Immature natural killer cell (primary cell): ENCODE measurements at regions not wholly inside any gene's neighbourhood (a gene's known extent, or its start where the extent isn't known, plus 50 kb on each side); places are given as distances from the start of the nearest gene placed in this dataset.
"Not testable (repeated sequence)": the region's sequence is repeated elsewhere in the genome, so short reads cannot be mapped to it uniquely, and the experiment has no call there.

ENCODE experiments used
- DNase-seq, 3 donors: peaks; one replicate each; pipeline ENCODE4 v3.0.0; 2022; ENCODE audit warnings: mixed read lengths in 1 of 3
- H3K27ac Mint-ChIP-seq, 6 donors: one replicate each; pipeline ENCODE4 v1.8.0; 2020; ENCODE audit warnings: mixed read lengths in 6 of 6, mild to moderate bottlenecking in 5 of 6, inconsistent platforms in 4 of 6, moderate library complexity in 3 of 6
- H3K27me3 Mint-ChIP-seq, 3 donors: one replicate each; pipeline ENCODE4 v1.8.0; 2020 to 2021; ENCODE audit warnings: low read depth in 3 of 3, mild to moderate bottlenecking in 3 of 3, mixed read lengths in 3 of 3, moderate library complexity in 3 of 3, inconsistent platforms in 1 of 3
- H3K36me3 Mint-ChIP-seq, 3 donors: one replicate each; pipeline ENCODE4 v1.8.0; 2020; ENCODE audit warnings: mixed read lengths in 3 of 3, inconsistent platforms in 2 of 3, mild to moderate bottlenecking in 2 of 3
- H3K4me1 Mint-ChIP-seq, 2 donors: one replicate each; pipeline ENCODE4 v1.8.0; 2020; ENCODE audit warnings: inconsistent platforms in 2 of 2, mild to moderate bottlenecking in 2 of 2, mixed read lengths in 2 of 2, moderate library complexity in 1 of 2
- H3K4me3 Mint-ChIP-seq, 5 donors: one replicate each; pipeline ENCODE4 v1.8.0; 2020; ENCODE audit warnings: mild to moderate bottlenecking in 5 of 5, mixed read lengths in 5 of 5, inconsistent platforms in 3 of 5, moderate library complexity in 3 of 5
- H3K9me3 Mint-ChIP-seq, 6 donors: one replicate each; pipeline ENCODE4 v1.8.0; 2020; ENCODE audit warnings: mild to moderate bottlenecking in 6 of 6, mixed read lengths in 6 of 6, inconsistent platforms in 4 of 6, moderate library complexity in 3 of 6

DNA sequence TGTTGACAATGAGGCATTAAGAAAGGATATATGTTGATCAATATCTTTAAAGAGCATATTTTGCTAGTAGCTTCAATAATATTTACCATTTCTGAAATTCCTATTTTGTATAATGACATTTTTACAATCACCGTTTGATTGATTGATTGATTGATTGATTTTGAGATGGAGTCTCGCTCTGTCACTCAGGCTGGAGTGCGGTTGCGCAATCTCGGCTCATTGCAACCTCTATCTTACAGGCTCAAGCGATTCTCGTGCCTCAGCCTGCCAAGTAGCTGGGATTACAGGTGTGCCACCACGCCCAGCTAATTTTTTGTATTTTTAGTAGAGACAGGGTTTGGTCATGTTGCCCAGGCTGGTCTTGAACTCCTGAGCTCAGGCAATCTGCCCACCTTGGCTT, 150.9 kb upstream of the TEX13D start:
- not testable (repeated sequence) for H3K27ac Mint-ChIP-seq, H3K9me3 Mint-ChIP-seq, H3K4me1 Mint-ChIP-seq, H3K4me3 Mint-ChIP-seq, H3K27me3 Mint-ChIP-seq, H3K36me3 Mint-ChIP-seq, DNase-seq

GRCh38 chrX:124190440-124190839, 142.0 kb upstream of the TEX13D start:
- H3K36me3 Mint-ChIP-seq = no peaks in the 10 kb centered on the region
- no peak overlapping the region for H3K4me3 Mint-ChIP-seq
- no peak overlapping the region for H3K27ac Mint-ChIP-seq
- no peak for DNase-seq
- H3K4me1 Mint-ChIP-seq = no peaks in the 10 kb centered on the region
- no peaks in the 10 kb centered on the region for H3K9me3 Mint-ChIP-seq
- H3K27me3 Mint-ChIP-seq = no peaks in the 10 kb centered on the region

DNA sequence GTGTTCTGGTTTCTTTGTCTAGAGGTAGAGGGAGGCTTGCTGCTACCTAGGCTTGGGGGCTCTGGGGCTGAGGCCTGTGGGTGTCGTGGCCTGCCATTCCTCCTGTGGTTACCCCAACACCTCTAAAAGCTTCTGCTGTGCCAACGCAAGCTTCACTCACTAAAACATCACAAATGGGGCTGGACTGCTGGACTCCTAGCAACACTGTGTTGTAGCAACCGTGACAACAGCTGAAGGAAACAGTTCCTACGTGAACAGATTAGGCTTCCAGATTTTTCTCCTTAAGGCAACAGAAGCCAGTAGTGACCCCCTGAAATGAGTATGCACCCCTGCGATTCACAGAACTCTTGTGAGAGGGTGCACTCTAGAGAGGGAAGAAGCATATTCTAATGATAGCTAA, 138.3 kb upstream of the TEX13D start:
- H3K36me3 Mint-ChIP-seq = no peaks in the 10 kb centered on the region
- H3K9me3 Mint-ChIP-seq = no peaks in the 10 kb centered on the region
- H3K27me3 Mint-ChIP-seq = peaks cover 0 to 2% (median 1%) of the 10 kb centered on the region in 3 donors
- H3K4me3 Mint-ChIP-seq = no peak overlapping the region
- no peak overlapping the region for H3K27ac Mint-ChIP-seq
- H3K4me1 Mint-ChIP-seq = no peaks in the 10 kb centered on the region
- DNase-seq = peak in 1 of 3 donors; percentile 7

DNA sequence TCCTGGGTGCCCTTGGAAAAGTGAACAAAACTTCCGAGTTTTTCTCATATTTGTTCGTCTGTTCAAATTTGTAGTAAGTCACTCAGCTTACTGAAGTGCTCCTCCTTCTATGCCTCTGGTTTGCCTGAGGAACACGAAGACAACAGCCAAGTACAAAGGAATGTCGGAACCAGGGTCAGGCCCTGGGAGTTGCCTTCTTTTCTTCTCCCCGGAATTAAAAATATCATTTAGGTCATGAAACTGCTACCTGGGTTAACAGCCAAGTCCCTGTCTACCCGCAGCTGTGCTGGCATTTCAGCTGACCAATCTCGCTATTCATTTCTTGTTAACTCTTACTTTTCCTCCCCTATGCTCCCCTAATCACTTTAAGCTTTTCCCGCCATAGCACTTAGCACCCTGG, 137.6 kb upstream of the TEX13D start:
- H3K4me1 Mint-ChIP-seq = no peaks in the 10 kb centered on the region
- no peaks in the 10 kb centered on the region for H3K9me3 Mint-ChIP-seq
- no peaks in the 10 kb centered on the region for H3K36me3 Mint-ChIP-seq
- H3K27ac Mint-ChIP-seq = no peak overlapping the region
- DNase-seq = no peak
- no peak overlapping the region for H3K4me3 Mint-ChIP-seq
- H3K27me3 Mint-ChIP-seq = peaks cover 0 to 2% (median 1%) of the 10 kb centered on the region in 3 donors

- no peak for DNase-seq
- Mint-ChIP-seq H3K36me3 (no peaks in the 10 kb centered on the region), H3K27ac (no peak overlapping the region), H3K9me3 (peaks cover 0 to 1% (median 0%) of the 10 kb centered on the region in 6 donors), H3K4me3 (no peak overlapping the region), H3K4me1 (no peaks in the 10 kb centered on the region), H3K27me3 (peaks cover 0 to 2% (median 2%) of the 10 kb centered on the region in 3 donors)
Observed at GRCh38 chrX:124203311-124203710, 129.1 kb upstream of the TEX13D start.

GRCh38 chrX:124208660-124209059, 123.8 kb upstream of the TEX13D start:
- no peak for DNase-seq
- Mint-ChIP-seq H3K4me3 (no peak overlapping the region), H3K27ac (no peak overlapping the region), H3K4me1 (peaks cover 6 to 9% of the 10 kb centered on the region in 2 donors), H3K27me3 (peaks cover 0 to 2% (median 2%) of the 10 kb centered on the region in 3 donors), H3K36me3 (no peaks in the 10 kb centered on the region), H3K9me3 (peaks cover 0 to 1% (median 0%) of the 10 kb centered on the region in 6 donors)

DNA sequence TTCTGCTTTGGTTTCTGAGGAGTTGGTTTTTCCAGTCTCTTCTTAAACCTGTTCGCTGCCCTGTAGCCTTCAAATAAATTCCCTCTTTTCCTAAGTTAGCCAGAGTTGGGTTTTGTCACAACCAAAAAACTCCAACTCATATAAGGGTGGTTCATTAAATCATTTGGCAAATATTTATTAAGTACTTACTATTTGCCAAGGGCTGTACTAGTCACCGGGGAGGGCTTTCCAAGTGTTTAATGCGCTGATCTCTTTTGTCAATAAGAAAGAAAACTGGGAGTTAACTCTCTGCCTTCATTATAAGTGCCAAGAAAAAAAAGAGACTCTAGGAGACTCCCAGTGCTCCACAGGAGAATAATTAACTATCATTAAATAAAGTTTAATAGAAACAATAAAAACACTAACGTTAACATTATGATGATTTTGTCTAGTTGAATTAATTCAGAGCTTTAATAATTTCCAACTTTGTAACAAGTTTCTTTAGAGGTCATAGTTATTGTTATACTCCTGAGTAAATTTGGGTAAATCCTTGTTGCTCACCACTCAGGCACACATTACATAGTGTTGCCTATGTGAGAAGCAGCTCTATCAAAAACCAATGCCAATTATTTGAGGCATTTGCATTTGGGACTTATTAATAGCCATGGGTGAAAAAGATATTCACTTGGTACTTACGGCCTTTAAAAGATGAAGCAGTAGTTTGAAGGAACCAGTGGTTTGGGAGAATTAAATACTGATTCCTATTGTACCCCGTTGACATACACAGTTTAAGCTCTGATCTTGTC, 122.5 kb upstream of the TEX13D start:
- Mint-ChIP-seq H3K9me3 (no peaks in the 10 kb centered on the region), H3K27ac (no peak overlapping the region), H3K27me3 (peaks cover 0 to 2% (median 0%) of the 10 kb centered on the region in 3 donors), H3K4me1 (peaks cover 6 to 11% of the 10 kb centered on the region in 2 donors), H3K4me3 (no peak overlapping the region), H3K36me3 (no peaks in the 10 kb centered on the region)
- DNase-seq = no peak

- Mint-ChIP-seq H3K4me3 (no peak overlapping the region), H3K4me1 (peaks cover 13 to 26% of the 10 kb centered on the region in 2 donors), H3K9me3 (no peaks in the 10 kb centered on the region), H3K36me3 (no peaks in the 10 kb centered on the region), H3K27ac (no peak overlapping the region), H3K27me3 (peaks cover 0 to 2% (median 2%) of the 10 kb centered on the region in 3 donors)
- DNase-seq = peak; percentile 30 to 52 (median 36)
Observed at GRCh38 chrX:124211312-124211942, 121.0 kb upstream of the TEX13D start.

DNA sequence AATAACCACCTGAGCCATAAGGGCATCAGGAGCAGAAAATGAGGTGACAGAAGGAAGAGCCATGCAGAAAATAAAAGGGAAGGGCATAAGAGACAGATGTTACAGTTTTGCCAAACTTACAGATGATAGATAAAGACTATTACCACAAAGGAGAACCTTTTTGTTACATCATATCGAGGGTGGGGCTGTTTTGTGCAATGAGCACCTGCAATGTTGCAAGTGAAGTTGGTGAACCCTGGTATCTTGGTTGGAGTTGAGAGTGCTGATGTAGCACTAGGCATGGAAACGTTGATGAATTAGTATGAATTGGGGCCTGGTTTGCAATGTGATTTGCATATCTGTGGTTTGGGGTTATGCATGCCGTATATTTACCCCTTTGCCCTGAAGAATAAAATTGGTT, 119.8 kb upstream of the TEX13D start:
- Mint-ChIP-seq H3K27ac (peak overlapping the region in 3 of 6 donors; percentile 0 to 5 (median 1)), H3K4me1 (peaks cover 25 to 38% of the 10 kb centered on the region in 2 donors), H3K4me3 (no peak overlapping the region), H3K9me3 (no peaks in the 10 kb centered on the region), H3K36me3 (peaks cover 0 to 3% (median 0%) of the 10 kb centered on the region in 3 donors), H3K27me3 (peaks cover 0 to 2% (median 2%) of the 10 kb centered on the region in 3 donors)
- DNase-seq = no peak

GRCh38 chrX:124215786-124216185, 116.7 kb upstream of the TEX13D start:
- H3K4me3 Mint-ChIP-seq = peak overlapping the region in 1 of 5 donors; percentile 27
- H3K4me1 Mint-ChIP-seq = peaks cover 50 to 63% of the 10 kb centered on the region in 2 donors
- H3K27ac Mint-ChIP-seq = peak overlapping the region in 3 of 6 donors; percentile 10 to 63 (median 36)

GRCh38 chrX:124216396-124217115, 115.9 kb upstream of the TEX13D start:
- no peak for DNase-seq
- H3K4me3 Mint-ChIP-seq = peak overlapping the region in 1 of 5 donors; percentile 26
- peak overlapping the region; percentile 24 to 93 (median 88) for H3K27ac Mint-ChIP-seq
- H3K4me1 Mint-ChIP-seq = peaks cover 50 to 63% of the 10 kb centered on the region in 2 donors
- H3K9me3 Mint-ChIP-seq = no peaks in the 10 kb centered on the region
- peaks cover 2 to 5% (median 2%) of the 10 kb centered on the region in 3 donors for H3K27me3 Mint-ChIP-seq
- H3K36me3 Mint-ChIP-seq = peaks cover 0 to 3% (median 0%) of the 10 kb centered on the region in 3 donors

More at GRCh38 chrX:124215786-124216185, 116.7 kb upstream of the TEX13D start:
- H3K27me3 Mint-ChIP-seq = peaks cover 2 to 5% (median 2%) of the 10 kb centered on the region in 3 donors
- no peak for DNase-seq
- peaks cover 0 to 3% (median 0%) of the 10 kb centered on the region in 3 donors for H3K36me3 Mint-ChIP-seq
- no peaks in the 10 kb centered on the region for H3K9me3 Mint-ChIP-seq

GRCh38 chrX:124217304-124218251, 114.9 kb upstream of the TEX13D start:
- peaks cover 2 to 8% (median 2%) of the 10 kb centered on the region in 3 donors for H3K27me3 Mint-ChIP-seq

DNA sequence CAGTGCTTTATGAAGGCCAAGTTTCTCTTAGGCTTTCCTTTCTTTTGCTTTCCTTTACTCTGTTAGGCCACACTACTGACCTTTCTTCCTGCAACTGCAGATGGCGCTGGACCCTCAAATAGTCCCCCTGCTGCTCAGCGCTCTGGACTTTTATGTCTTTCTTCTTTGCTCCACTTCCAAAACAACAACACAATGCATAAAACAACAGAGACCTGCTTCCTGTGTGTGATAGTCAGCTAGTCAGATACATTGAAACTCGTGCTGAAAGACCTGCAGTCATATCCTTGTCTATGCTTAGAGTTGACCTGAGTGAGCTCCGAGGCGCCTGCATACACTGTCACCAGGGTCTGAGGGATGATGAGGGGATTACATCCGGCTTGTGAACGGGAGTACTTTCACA, 108.9 kb upstream of the TEX13D start:
- Mint-ChIP-seq H3K27ac (peak overlapping the region in 4 of 6 donors; percentile 3 to 74 (median 27)), H3K4me3 (peak overlapping the region in 4 of 5 donors; percentile 7 to 56 (median 33)), H3K27me3 (peaks cover 0 to 7% (median 4%) of the 10 kb centered on the region in 3 donors), H3K36me3 (no peaks in the 10 kb centered on the region), H3K9me3 (no peaks in the 10 kb centered on the region), H3K4me1 (peaks cover 25 to 51% of the 10 kb centered on the region in 2 donors)
- peak; percentile 9 to 35 (median 34) for DNase-seq

More at GRCh38 chrX:124217304-124218251, 114.9 kb upstream of the TEX13D start:
- peak; percentile 48 for DNase-seq
- H3K4me3 Mint-ChIP-seq = peak overlapping the region; percentile 34 to 81 (median 72)
- H3K9me3 Mint-ChIP-seq = no peaks in the 10 kb centered on the region
- peaks cover 47 to 59% of the 10 kb centered on the region in 2 donors for H3K4me1 Mint-ChIP-seq
- H3K27ac Mint-ChIP-seq = peak overlapping the region; percentile 85 to 93 (median 90)
- peaks cover 0 to 3% (median 0%) of the 10 kb centered on the region in 3 donors for H3K36me3 Mint-ChIP-seq
